ENCODE measurements at regions not wholly inside any gene's neighbourhood (a gene's known extent, or its start where the extent isn't known, plus 50 kb on each side); places are given as distances from the start of the nearest gene placed in this dataset.
A peak's percentile ranks its signal among the peaks of the same experiment; 100 is the strongest.

DNA sequence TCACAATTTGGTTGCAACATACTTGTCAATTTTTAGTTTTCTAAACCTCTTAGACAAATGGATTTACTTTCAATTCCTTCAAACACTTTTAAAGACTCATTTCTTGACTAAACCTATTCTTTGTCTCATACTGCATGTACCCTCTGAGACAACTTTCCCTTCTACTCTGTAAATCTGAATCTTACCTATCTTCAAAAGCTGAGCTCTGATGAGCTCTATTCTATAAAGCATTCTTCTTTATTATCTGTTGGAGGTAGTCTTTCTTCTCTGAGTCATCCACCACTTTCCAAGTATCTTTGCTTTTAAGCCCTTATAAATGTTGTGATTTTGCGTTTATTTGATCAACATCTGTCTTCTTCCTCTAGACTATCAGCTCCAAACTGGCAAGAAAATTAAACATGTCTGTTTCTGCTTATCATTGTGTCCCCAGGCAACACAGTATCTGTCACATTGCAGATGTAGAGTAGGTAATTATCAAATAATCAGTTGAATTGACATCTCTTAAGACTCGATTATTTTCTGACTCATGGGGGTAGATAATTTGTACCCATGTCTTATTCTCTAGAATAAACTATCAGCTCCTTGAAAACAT is 265.6 kb upstream of the FAR2 start:
- no peak for DNase-seq (ENCODE audit: low read depth)
- TF ChIP-seq, protein P1, sequence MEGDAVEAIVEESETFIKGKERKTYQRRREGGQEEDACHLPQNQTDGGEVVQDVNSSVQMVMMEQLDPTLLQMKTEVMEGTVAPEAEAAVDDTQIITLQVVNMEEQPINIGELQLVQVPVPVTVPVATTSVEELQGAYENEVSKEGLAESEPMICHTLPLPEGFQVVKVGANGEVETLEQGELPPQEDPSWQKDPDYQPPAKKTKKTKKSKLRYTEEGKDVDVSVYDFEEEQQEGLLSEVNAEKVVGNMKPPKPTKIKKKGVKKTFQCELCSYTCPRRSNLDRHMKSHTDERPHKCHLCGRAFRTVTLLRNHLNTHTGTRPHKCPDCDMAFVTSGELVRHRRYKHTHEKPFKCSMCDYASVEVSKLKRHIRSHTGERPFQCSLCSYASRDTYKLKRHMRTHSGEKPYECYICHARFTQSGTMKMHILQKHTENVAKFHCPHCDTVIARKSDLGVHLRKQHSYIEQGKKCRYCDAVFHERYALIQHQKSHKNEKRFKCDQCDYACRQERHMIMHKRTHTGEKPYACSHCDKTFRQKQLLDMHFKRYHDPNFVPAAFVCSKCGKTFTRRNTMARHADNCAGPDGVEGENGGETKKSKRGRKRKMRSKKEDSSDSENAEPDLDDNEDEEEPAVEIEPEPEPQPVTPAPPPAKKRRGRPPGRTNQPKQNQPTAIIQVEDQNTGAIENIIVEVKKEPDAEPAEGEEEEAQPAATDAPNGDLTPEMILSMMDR (conservative IDR thresholded peaks at IDR 0.05; ENCODE audit: low read length) = no peak
- H3K4me3 ChIP-seq (ENCODE audit: low read length) = no peak overlapping the region

DNA sequence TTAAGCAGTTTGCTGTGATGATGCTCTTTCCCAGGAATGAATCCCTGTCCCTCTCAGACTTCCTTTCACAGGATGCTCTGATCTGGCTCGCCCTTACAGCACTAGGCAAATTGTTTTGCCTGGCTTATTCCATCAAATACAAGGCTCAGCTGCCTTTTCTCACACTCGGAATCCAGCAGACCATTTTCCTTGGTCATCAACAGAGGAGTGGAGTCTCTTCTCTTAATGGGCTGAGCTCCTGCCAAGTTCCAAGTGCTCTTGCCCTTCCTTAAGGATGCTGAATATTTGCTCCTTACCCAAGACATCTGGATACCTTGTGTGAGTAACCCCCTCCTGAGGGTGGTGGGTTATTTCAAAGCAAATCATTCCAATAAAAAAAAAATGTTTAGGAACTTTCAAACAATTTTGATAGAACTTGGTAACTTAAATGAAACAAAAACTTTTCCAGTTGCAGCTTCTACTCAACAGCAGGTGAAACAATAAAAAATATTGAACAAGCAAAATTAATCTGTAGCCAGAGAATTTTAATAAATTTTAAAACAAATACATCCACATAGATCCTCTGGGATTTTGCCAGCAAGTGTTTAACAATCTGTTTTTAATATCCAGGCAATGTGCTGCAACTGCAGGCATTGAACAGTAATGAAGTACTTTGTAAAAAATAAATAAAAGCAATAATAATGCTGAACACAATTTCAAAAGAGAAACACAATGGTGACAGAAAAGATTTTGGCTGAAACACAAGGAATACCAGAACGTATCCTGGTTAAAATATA is 264.0 kb upstream of the FAR2 start:
- TF ChIP-seq, protein P1 (conservative IDR thresholded peaks at IDR 0.05; ENCODE audit: low read length) = no peak
- DNase-seq (ENCODE audit: low read depth) = peak; percentile 52

DNA sequence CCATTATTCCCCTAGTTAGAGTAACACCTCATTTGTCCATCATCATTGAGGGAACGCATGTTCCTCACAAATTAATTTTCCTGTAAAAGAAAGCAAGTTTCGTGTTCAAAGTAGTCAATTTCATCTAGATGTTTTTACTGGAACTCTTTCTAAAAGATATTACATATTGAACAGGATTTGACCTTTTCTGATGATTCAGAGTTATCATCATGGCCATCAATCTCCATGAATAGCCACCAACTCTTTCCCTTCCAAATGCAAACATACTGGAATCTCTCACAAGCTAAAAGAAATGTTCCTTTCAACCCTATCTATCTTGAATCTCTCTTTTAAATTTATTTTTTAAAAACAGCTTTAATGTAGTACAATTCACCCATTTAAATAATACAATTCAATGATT is 263.1 kb upstream of the FAR2 start:
- no peak overlapping the region for H3K4me3 ChIP-seq (ENCODE audit: low read length)
- TF ChIP-seq, protein P1 (conservative IDR thresholded peaks at IDR 0.05; ENCODE audit: low read length) = no peak
- no peak for DNase-seq (ENCODE audit: low read depth)

More for the DNA sequence above, 264.0 kb upstream of the FAR2 start:
- no peak overlapping the region for H3K4me3 ChIP-seq (ENCODE audit: low read length)

DNA sequence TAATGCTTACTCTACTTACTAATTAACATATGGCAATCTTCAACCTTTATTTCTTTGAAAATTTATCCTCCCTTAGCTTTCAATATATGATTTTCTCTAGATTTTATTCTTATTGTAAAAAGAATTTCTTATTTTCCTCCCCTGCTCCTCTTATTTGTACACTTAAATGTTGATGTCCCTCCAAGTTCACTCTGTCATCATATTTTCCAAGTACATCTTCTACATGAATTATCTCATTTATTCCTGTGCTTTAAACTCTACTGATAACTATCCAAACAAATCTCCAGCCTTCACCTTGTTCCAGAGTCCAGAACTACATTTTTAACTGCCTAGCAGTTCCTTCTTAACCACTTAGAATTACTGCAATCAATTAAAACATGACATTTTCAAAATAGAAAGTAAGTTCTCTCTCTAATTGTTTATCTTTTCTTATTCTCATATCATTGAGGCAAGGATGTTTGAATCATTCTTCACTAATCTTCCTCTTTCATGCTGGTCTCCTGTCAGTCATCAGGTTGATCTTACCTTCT is 261.6 kb upstream of the FAR2 start:
- H3K4me3 ChIP-seq (ENCODE audit: low read length) = no peak overlapping the region
- TF ChIP-seq, protein P1 (conservative IDR thresholded peaks at IDR 0.05; ENCODE audit: low read length) = no peak
- DNase-seq (ENCODE audit: low read depth) = no peak

DNA sequence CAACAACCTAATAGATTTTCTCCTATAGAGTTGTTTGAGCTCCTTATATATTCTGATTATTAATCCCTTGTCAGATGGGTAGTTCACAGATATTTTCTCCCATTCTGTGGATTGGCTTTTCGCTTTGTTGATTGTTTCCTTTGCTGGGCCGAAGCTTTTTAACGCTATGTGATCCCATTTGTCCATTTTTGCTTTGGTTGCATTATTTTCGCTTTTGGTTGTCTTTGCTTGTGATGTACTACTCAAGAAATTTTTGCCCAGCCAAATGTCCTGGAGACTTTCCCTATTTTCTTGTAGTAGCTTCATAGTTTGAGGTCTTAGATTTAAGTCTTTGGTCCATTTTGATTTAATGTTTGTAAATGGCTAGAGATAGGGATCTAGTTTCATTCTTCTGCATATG is 258.4 kb upstream of the FAR2 start:
- no peak overlapping the region for H3K4me3 ChIP-seq (ENCODE audit: low read length)
- TF ChIP-seq, protein P1 (conservative IDR thresholded peaks at IDR 0.05; ENCODE audit: low read length) = no peak
- no peak for DNase-seq (ENCODE audit: low read depth)

DNA sequence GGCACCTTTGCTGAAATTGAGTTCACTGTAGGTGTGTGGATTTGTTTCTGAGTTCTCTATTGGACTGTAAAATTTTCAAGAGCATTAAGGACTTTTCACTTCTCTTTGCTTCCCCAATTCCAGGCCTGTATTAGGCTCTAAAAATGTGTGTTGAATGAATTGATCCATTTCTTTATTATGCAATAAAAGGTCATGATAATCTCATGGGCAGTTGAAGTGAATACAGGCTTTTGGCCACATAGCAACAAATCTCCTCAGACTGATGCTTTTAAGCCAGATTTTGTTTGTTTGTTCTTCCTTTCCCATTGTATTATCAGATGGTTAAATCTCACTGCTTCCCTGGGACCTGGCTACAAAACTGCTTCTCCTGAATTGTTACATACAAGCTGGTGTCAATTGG is 258.0 kb upstream of the FAR2 start:
- H3K4me3 ChIP-seq (ENCODE audit: low read length) = no peak overlapping the region
- no peak for DNase-seq (ENCODE audit: low read depth)
- TF ChIP-seq, protein P1 (conservative IDR thresholded peaks at IDR 0.05; ENCODE audit: low read length) = no peak

DNA sequence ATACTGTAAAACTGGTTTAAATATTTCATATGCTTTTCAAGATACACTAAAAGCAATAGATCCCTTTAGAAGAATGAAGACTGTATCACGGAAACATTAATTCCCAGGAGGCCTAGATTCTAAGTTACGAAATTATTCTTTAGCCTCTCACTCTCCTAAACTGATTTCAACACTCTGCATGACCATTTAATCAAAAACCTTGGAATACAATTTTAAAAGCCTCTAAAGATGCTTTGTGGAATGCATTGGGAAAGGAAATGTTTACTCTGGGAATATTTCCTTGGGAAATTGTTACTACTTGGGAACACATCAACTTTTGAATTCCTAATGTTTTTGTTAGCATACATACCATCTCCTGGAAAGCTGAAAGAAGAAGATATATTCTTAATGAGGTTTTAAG is 255.7 kb upstream of the FAR2 start:
- TF ChIP-seq, protein P1 (conservative IDR thresholded peaks at IDR 0.05; ENCODE audit: low read length) = no peak

More for the DNA sequence above, 255.7 kb upstream of the FAR2 start:
- no peak overlapping the region for H3K4me3 ChIP-seq (ENCODE audit: low read length)
- peak; percentile 81 for DNase-seq (ENCODE audit: low read depth)

Measured in AG10803 (cell line).